NCI-H1105 (cell line): ENCODE measurements at regions not wholly inside any gene's neighbourhood (a gene's known extent, or its start where the extent isn't known, plus 50 kb on each side); places are given as distances from the start of the nearest gene placed in this dataset.
"Not testable (repeated sequence)": the region's sequence is repeated elsewhere in the genome, so short reads cannot be mapped to it uniquely, and the experiment has no call there.

ENCODE experiments used
- DNase-seq: peaks from one replicate; lab custom pipeline; 2025; lab: John Stamatoyannopoulos, UW

- no peak for DNase-seq
Observed at GRCh38 chr5:67561151-67561932, 364.7 kb upstream of the CD180 start.

- no peak for DNase-seq
Observed at GRCh38 chr5:67552773-67553172, 356.2 kb upstream of the CD180 start.

GRCh38 chr5:67549947-67550346 is 353.3 kb upstream of the CD180 start:
- DNase-seq: no peak

GRCh38 chr5:67549296-67549618 is 352.7 kb upstream of the CD180 start:
- DNase-seq: no peak

GRCh38 chr5:67548520-67549295 is 352.1 kb upstream of the CD180 start:
- DNase-seq: no peak

- DNase-seq: no peak
Observed at GRCh38 chr5:67547682-67548081, 351.1 kb upstream of the CD180 start.

GRCh38 chr5:67544942-67545341 is 348.3 kb upstream of the CD180 start:
- DNase-seq: not testable (repeated sequence)

GRCh38 chr5:67543720-67544270 is 347.2 kb upstream of the CD180 start:
- DNase-seq: no peak

- DNase-seq: no peak
Observed at GRCh38 chr5:67542479-67542878, 345.9 kb upstream of the CD180 start.

GRCh38 chr5:67541875-67542274 is 345.3 kb upstream of the CD180 start:
- DNase-seq: no peak

- DNase-seq: no peak
Observed at GRCh38 chr5:67538855-67539506, 342.4 kb upstream of the CD180 start.

- DNase-seq: no peak
Observed at GRCh38 chr5:67537439-67538148, 341.0 kb upstream of the CD180 start.

- no peak for DNase-seq
Observed at GRCh38 chr5:67536866-67537265, 340.3 kb upstream of the CD180 start.

GRCh38 chr5:67530609-67531255 is 334.1 kb upstream of the CD180 start:
- DNase-seq: peak; percentile 51

- no peak for DNase-seq
Observed at GRCh38 chr5:67528953-67529352, 332.4 kb upstream of the CD180 start.

GRCh38 chr5:67526793-67527192 is 330.2 kb upstream of the CD180 start:
- no peak for DNase-seq

GRCh38 chr5:67520161-67520908 is 323.7 kb upstream of the CD180 start:
- no peak for DNase-seq

GRCh38 chr5:67518227-67518626 is 321.6 kb upstream of the CD180 start:
- DNase-seq: no peak

GRCh38 chr5:67516948-67517565 is 320.5 kb upstream of the CD180 start:
- no peak for DNase-seq

- no peak for DNase-seq
Observed at GRCh38 chr5:67515762-67516161, 319.2 kb upstream of the CD180 start.
